ENCODE measurements at regions not wholly inside any gene's neighbourhood (a gene's known extent, or its start where the extent isn't known, plus 50 kb on each side); places are given as distances from the start of the nearest gene placed in this dataset.

DNA sequence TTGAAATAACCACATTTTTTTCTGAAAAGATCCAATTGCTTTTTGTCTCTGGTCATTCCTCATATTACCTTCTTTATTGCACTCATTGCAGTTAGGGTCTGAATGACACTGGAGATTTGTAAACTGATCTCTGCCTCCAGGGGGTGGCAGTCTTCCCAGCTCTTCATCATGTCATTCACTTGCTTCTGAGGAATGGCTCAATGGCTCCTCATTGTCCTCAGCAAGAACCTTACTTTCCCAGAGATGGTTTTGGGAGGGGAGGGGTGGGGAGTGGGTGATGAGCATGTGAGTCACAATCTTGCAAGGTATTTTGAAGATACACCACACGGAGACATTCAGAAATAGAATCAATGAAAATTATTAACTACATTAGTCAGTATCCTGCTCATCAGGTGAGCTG is 159.8 kb upstream of the GAS1 start:
- no peaks in the 10 kb centered on the region for H3K36me3 Mint-ChIP-seq (ENCODE audit: low read depth)
- peaks cover 21% of the 10 kb centered on the region for H3K27me3 Mint-ChIP-seq
- H3K4me3 Mint-ChIP-seq, result no peak overlapping the region
- H3K27ac Mint-ChIP-seq, result no peak overlapping the region
- H3K9me3 Mint-ChIP-seq, result peaks cover 4% of the 10 kb centered on the region
- H3K4me1 Mint-ChIP-seq, result no peaks in the 10 kb centered on the region
- no peak for ATAC-seq (replicated peaks)

DNA sequence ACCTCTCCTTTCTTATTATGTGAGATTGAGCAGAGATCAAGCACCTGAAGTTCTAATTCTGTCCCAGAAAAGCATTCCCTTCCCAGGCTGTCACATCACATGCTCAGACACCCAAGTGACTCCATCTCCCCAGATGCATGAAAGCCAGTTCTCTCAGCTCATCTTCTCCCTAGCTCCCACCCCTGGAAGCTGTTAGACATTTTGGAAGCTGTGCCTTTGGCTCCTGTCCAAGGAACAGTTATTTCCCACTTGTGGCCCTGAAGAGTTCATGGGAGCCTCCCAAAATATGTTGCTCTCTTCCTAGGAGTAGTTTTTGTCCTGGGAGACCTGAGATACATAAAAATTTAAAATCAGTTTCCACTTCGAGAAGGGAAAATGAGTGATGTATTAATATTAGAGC is 161.4 kb upstream of the GAS1 start:
- H3K9me3 Mint-ChIP-seq, result peaks cover 4% of the 10 kb centered on the region
- no peaks in the 10 kb centered on the region for H3K36me3 Mint-ChIP-seq (ENCODE audit: low read depth)
- H3K4me1 Mint-ChIP-seq, result no peaks in the 10 kb centered on the region
- peaks cover 14% of the 10 kb centered on the region for H3K27me3 Mint-ChIP-seq
- H3K4me3 Mint-ChIP-seq, result no peak overlapping the region
- ATAC-seq (replicated peaks), result no peak
- H3K27ac Mint-ChIP-seq, result no peak overlapping the region

DNA sequence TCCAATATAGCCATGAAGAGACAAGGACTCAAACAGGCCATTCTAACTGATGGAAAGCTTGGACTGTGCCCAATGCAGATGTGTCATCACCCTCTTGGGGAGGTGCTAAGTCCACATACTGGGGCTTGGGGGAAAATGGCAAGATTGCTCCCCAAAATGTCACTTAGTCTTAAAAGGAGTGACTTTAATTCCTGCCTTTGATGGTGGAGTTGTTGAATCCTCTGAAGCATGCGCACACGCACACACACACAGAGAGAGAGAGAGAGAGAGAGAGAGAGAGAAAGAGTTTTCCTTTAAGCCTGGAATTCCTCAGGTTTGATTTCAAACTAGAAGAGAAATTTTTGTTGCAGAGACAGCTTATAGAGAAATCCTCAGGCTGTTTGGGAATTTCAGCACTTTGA is 161.9 kb upstream of the GAS1 start:
- H3K4me1 Mint-ChIP-seq, result no peaks in the 10 kb centered on the region
- H3K9me3 Mint-ChIP-seq, result peaks cover 4% of the 10 kb centered on the region
- no peaks in the 10 kb centered on the region for H3K36me3 Mint-ChIP-seq (ENCODE audit: low read depth)
- no peak for ATAC-seq (replicated peaks)
- H3K4me3 Mint-ChIP-seq, result no peak overlapping the region
- peaks cover 14% of the 10 kb centered on the region for H3K27me3 Mint-ChIP-seq
- no peak overlapping the region for H3K27ac Mint-ChIP-seq

DNA sequence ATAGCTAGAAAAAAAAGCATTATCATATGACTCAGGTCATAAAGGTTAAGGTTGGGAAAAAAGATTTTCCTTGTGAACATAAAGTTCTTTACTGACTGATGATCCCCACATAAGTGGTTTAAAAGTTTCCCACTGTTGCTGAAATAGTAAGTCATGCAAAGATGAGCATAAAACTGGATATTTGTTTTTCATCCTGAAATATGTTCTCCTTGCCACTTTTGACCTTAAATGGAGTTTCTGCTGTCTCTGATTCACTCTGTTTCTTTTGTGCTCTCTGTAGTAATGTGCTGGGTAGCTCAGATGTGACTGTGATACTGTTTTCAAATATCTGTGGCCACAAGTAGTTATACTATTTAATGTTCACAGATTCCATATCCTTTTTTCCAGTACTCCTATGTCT is 162.5 kb upstream of the GAS1 start:
- no peak overlapping the region for H3K4me3 Mint-ChIP-seq
- ATAC-seq (replicated peaks), result no peak
- H3K27me3 Mint-ChIP-seq, result peaks cover 18% of the 10 kb centered on the region
- H3K9me3 Mint-ChIP-seq, result peaks cover 4% of the 10 kb centered on the region
- H3K27ac Mint-ChIP-seq, result no peak overlapping the region
- H3K4me1 Mint-ChIP-seq, result no peaks in the 10 kb centered on the region
- no peaks in the 10 kb centered on the region for H3K36me3 Mint-ChIP-seq (ENCODE audit: low read depth)

- ATAC-seq (replicated peaks), result no peak
- Mint-ChIP-seq H3K4me1 (no peaks in the 10 kb centered on the region), H3K9me3 (peaks cover 4% of the 10 kb centered on the region), H3K36me3 (ENCODE audit: low read depth) (no peaks in the 10 kb centered on the region), H3K4me3 (no peak overlapping the region), H3K27ac (no peak overlapping the region), H3K27me3 (peaks cover 11% of the 10 kb centered on the region)
These were observed 163.7 kb upstream of the GAS1 start for GRCh38 chr9:87111010-87111409.

- H3K27ac Mint-ChIP-seq, result no peak overlapping the region
- peaks cover 4% of the 10 kb centered on the region for H3K9me3 Mint-ChIP-seq
- H3K36me3 Mint-ChIP-seq (ENCODE audit: low read depth), result no peaks in the 10 kb centered on the region
- no peaks in the 10 kb centered on the region for H3K4me1 Mint-ChIP-seq
- peaks cover 9% of the 10 kb centered on the region for H3K27me3 Mint-ChIP-seq
- ATAC-seq (replicated peaks), result no peak
- no peak overlapping the region for H3K4me3 Mint-ChIP-seq
These were observed 165.3 kb upstream of the GAS1 start for GRCh38 chr9:87112656-87113055.

DNA sequence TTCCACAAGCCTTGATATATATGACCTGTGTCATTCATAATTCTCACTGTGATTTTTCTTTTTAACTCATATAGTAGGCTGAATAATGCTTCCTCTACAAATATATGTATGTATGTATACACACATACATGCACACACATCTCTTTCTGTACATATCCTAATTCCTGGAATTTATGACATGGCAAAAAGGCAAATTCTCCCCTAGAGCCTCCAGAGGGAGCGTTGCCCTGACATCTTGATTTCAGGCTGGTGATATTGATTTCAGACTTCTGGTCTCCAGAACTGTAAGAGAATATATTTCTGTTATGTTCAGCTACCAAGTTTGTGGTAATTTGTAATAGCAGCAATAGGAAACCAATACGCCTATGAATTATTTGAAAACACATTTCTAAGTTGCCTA is 166.6 kb upstream of the GAS1 start:
- ATAC-seq (replicated peaks), result no peak
- peaks cover 9% of the 10 kb centered on the region for H3K27me3 Mint-ChIP-seq
- H3K9me3 Mint-ChIP-seq, result peaks cover 4% of the 10 kb centered on the region
- H3K4me3 Mint-ChIP-seq, result no peak overlapping the region
- no peaks in the 10 kb centered on the region for H3K4me1 Mint-ChIP-seq
- H3K36me3 Mint-ChIP-seq (ENCODE audit: low read depth), result no peaks in the 10 kb centered on the region
- no peak overlapping the region for H3K27ac Mint-ChIP-seq

GRCh38 chr9:87115785-87116184 is 168.5 kb upstream of the GAS1 start:
- H3K27ac Mint-ChIP-seq, result no peak overlapping the region

GRCh38 chr9:87116492-87116891 is 169.2 kb upstream of the GAS1 start:
- H3K36me3 Mint-ChIP-seq (ENCODE audit: low read depth), result no peaks in the 10 kb centered on the region
- H3K4me1 Mint-ChIP-seq, result no peaks in the 10 kb centered on the region
- H3K4me3 Mint-ChIP-seq, result no peak overlapping the region
- peaks cover 3% of the 10 kb centered on the region for H3K9me3 Mint-ChIP-seq
- H3K27me3 Mint-ChIP-seq, result peaks cover 13% of the 10 kb centered on the region
- no peak for ATAC-seq (replicated peaks)
- H3K27ac Mint-ChIP-seq, result no peak overlapping the region

More at GRCh38 chr9:87115785-87116184, 168.5 kb upstream of the GAS1 start:
- no peak overlapping the region for H3K4me3 Mint-ChIP-seq
- H3K36me3 Mint-ChIP-seq (ENCODE audit: low read depth), result no peaks in the 10 kb centered on the region
- ATAC-seq (replicated peaks), result no peak
- H3K4me1 Mint-ChIP-seq, result no peaks in the 10 kb centered on the region
- peaks cover 14% of the 10 kb centered on the region for H3K27me3 Mint-ChIP-seq
- H3K9me3 Mint-ChIP-seq, result peaks cover 4% of the 10 kb centered on the region

DNA sequence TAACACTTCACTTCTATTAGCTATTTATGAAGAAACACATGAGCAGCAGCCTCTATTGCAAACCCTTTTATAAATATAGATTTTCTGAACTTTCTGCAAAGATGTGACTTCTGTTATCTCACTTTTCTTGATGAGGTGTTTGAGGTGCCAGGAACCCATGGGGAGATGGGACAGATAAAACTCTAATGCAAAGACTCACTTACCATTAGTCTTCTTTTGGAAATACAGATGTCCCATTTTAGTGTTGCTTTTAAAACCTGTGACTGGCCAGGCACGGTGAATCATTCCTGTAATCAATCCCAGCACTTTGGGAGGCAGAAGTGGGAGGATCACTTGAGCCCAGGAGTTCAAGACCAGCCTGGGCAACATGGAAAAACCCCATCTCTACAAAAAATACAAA is 171.3 kb upstream of the GAS1 start:
- Mint-ChIP-seq H3K27me3 (peaks cover 10% of the 10 kb centered on the region), H3K27ac (no peak overlapping the region), H3K9me3 (no peaks in the 10 kb centered on the region), H3K36me3 (ENCODE audit: low read depth) (no peaks in the 10 kb centered on the region), H3K4me3 (no peak overlapping the region), H3K4me1 (peaks cover 5% of the 10 kb centered on the region)
- no peak for ATAC-seq (replicated peaks)

DNA sequence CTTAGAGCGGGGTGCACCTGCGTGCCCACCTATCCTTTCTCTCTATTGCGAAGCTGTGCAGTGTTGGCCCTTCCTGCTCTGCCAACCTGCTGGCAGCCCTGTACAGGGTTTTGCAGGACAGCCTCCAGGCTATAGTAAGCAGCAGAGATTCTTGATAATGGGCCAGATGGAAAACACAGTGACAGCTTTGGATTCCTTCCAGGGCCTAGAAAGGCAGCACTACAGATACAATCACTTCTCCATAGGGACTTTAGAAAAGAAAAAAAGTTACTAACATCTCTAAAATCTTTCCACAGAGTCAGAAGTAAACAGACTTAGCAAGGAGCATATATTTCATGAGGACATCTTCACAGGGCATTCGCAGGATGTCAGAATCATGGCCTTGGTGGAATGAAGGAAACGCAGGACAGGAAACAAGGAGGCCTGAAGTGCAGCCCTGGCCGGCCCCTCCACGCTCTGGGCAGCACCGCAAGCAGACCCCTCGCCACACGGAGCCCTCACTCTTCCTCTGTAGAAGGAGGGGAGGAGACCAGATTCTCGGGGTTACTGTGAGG is 172.1 kb upstream of the GAS1 start:
- Mint-ChIP-seq H3K27me3 (peaks cover 9% of the 10 kb centered on the region), H3K4me3 (no peak overlapping the region), H3K9me3 (no peaks in the 10 kb centered on the region), H3K36me3 (ENCODE audit: low read depth) (no peaks in the 10 kb centered on the region), H3K4me1 (peaks cover 5% of the 10 kb centered on the region), H3K27ac (no peak overlapping the region)
- ATAC-seq (replicated peaks), result no peak

GRCh38 chr9:87120610-87121009 is 173.3 kb upstream of the GAS1 start:
- H3K4me1 Mint-ChIP-seq, result peaks cover 5% of the 10 kb centered on the region
- no peaks in the 10 kb centered on the region for H3K9me3 Mint-ChIP-seq
- no peak overlapping the region for H3K4me3 Mint-ChIP-seq
- H3K27me3 Mint-ChIP-seq, result peaks cover 14% of the 10 kb centered on the region
- no peaks in the 10 kb centered on the region for H3K36me3 Mint-ChIP-seq (ENCODE audit: low read depth)
- no peak for ATAC-seq (replicated peaks)
- no peak overlapping the region for H3K27ac Mint-ChIP-seq

DNA sequence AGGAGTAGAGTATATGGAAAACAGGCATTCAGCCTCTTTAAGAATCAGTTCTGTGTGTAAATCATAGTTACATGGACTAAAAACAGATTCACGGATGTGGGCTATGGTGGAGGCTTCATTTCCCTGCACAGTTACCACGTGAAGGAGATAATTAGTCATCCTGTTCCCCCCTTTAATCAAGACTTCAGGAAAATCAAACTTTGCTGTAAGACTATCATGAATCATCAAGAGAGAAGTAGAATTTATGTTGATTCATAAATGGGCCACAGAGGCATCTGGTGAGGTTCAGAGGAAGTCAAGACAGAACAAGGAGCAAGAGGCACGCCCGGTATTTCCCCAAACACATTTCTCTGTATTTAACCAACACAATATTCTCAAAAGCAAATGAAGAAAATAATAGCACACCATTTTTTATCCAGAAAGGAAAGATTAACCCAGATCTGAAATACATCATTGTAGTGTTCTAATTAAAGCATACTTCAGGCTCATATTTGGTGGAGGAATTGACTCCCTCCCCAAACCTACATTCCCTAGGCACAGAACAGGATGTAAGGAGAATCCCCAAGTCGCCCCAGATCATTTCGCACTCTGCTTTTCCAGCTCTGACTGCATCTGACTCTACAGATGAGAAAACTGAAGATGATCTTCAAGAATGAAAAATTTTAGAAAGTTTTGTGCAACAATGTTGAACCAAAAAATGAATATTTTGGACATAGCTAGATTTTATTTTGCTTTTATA is 175.8 kb upstream of the GAS1 start:
- peaks cover 32% of the 10 kb centered on the region for H3K27me3 Mint-ChIP-seq
- no peaks in the 10 kb centered on the region for H3K36me3 Mint-ChIP-seq (ENCODE audit: low read depth)
- H3K27ac Mint-ChIP-seq, result no peak overlapping the region
- H3K4me1 Mint-ChIP-seq, result peaks cover 5% of the 10 kb centered on the region
- peak; percentile 64 for ATAC-seq (replicated peaks)
- no peaks in the 10 kb centered on the region for H3K9me3 Mint-ChIP-seq
- peak overlapping the region; percentile 21 for H3K4me3 Mint-ChIP-seq

- Mint-ChIP-seq H3K27me3 (peaks cover 36% of the 10 kb centered on the region), H3K4me1 (peaks cover 5% of the 10 kb centered on the region), H3K4me3 (no peak overlapping the region), H3K27ac (no peak overlapping the region), H3K36me3 (ENCODE audit: low read depth) (no peaks in the 10 kb centered on the region), H3K9me3 (no peaks in the 10 kb centered on the region)
- ATAC-seq (replicated peaks), result no peak
These were observed 176.5 kb upstream of the GAS1 start for GRCh38 chr9:87123830-87124229.

GRCh38 chr9:87125819-87126218 is 178.5 kb upstream of the GAS1 start:
- no peak overlapping the region for H3K27ac Mint-ChIP-seq
- H3K4me1 Mint-ChIP-seq, result peaks cover 5% of the 10 kb centered on the region
- no peak overlapping the region for H3K4me3 Mint-ChIP-seq
- H3K9me3 Mint-ChIP-seq, result no peaks in the 10 kb centered on the region
- peaks cover 32% of the 10 kb centered on the region for H3K27me3 Mint-ChIP-seq
- ATAC-seq (replicated peaks), result no peak
- H3K36me3 Mint-ChIP-seq (ENCODE audit: low read depth), result no peaks in the 10 kb centered on the region
